SU-DHL-6 (cell line): ENCODE measurements at regions not wholly inside any gene's neighbourhood (a gene's known extent, or its start where the extent isn't known, plus 50 kb on each side); places are given as distances from the start of the nearest gene placed in this dataset.

Experiments used
- H2AFZ ChIP-seq: fragments of 200-600 bp; sonication (generic); 2 replicates; pipeline ENCODE4 v1.6.1; 2014; ENCODE audit warnings: low read depth, mild to moderate bottlenecking, moderate library complexity, mixed read lengths, antibody characterized with exemption, low read length; ENCODE audit not compliant: severe bottlenecking
- H3F3A ChIP-seq: fragments of 200-600 bp; shearing (Covaris generic); 2 replicates; pipeline ENCODE4 v1.6.0; 2016; ENCODE audit warnings: antibody characterized with exemption, mild to moderate bottlenecking; ENCODE audit not compliant: insufficient read depth
- H3K27ac ChIP-seq: fragments of 200-600 bp; sonication (generic); 2 replicates; pipeline ENCODE4 v1.5.1; 2016; ENCODE audit warnings: low read depth, mild to moderate bottlenecking, low read length, moderate library complexity, mixed read lengths
- H3K27me3 ChIP-seq: fragments of 200-600 bp; sonication (generic), shearing (Covaris generic); 2 replicates; pipeline ENCODE4 v1.6.0; 2014; ENCODE audit warnings: mild to moderate bottlenecking, low read length
- H3K36me3 ChIP-seq: fragments of 200-600 bp; sonication (generic); 2 replicates; pipeline ENCODE4 v1.6.1; 2014; ENCODE audit warnings: mild to moderate bottlenecking, low read length, mixed read lengths
- H3K4me2 ChIP-seq: fragments of 300-600, 200-600 bp; shearing (Covaris generic), sonication (generic); 2 replicates; pipeline ENCODE4 v1.6.0; 2014; ENCODE audit warnings: low read length, low read depth, mild to moderate bottlenecking; ENCODE audit not compliant: poor library complexity, severe bottlenecking
- H3K4me3 ChIP-seq: fragments of 200-600 bp; sonication (generic); 2 replicates; pipeline ENCODE4 v1.5.1; 2014; ENCODE audit warnings: antibody characterized with exemption, low read length, mild to moderate bottlenecking, mixed read lengths; ENCODE audit not compliant: insufficient read depth, poor library complexity, severe bottlenecking
- H3K79me2 ChIP-seq: fragments of 200-600 bp; sonication (generic); 2 replicates; pipeline ENCODE4 v1.6.1; 2014; ENCODE audit warnings: mild to moderate bottlenecking, low read length, moderate library complexity; ENCODE audit not compliant: insufficient read depth
- H3K9ac ChIP-seq: fragments of 200-600 bp; sonication (generic); 2 replicates; pipeline ENCODE4 v1.7.0; 2014; ENCODE audit warnings: mild to moderate bottlenecking, low read length
- H3K9me2 ChIP-seq: fragments of 200-600 bp; sonication (generic); replicated peaks from 2 replicates; pipeline ENCODE4 v1.6.1; 2014; ENCODE audit warnings: low read length; ENCODE audit not compliant: insufficient read depth
- H3K9me3 ChIP-seq: fragments of 200-600 bp; sonication (generic); 2 replicates; pipeline ENCODE4 v1.6.1; 2014; ENCODE audit warnings: low read length, mixed read lengths; ENCODE audit not compliant: insufficient read depth
- H4K20me1 ChIP-seq: fragments of 200-600 bp; sonication (generic); 2 replicates; pipeline ENCODE4 v1.6.1; 2014; ENCODE audit warnings: low read depth, mild to moderate bottlenecking, antibody characterized with exemption, low read length, moderate library complexity, mixed read lengths
- EZH2phosphoT487 ChIP-seq: fragments of 200-600 bp; sonication (generic), shearing (Covaris generic); conservative IDR thresholded peaks from 2 replicates; pipeline ENCODE4 v1.6.1; 2018; ENCODE audit warnings: mild to moderate bottlenecking, antibody characterized with exemption, low read length, moderate library complexity, mixed read lengths
- TF ChIP-seq, protein P1 (sequence below): fragments of 200-600 bp; sonication (generic); IDR thresholded peaks from one replicate; pipeline ENCODE4 v1.5.1; 2017; ENCODE audit warnings: antibody characterized with exemption, mild to moderate bottlenecking, low read length, moderate library complexity; ENCODE audit not compliant: insufficient read depth, poor library complexity, severe bottlenecking

GRCh38 chr20:16178546-16179135 lies 394.6 kb downstream of the KIF16B start:
- Histone ChIP-seq H3K36me3 (no peaks in the 10 kb centered on the region), H4K20me1 (no peaks in the 10 kb centered on the region), H3K9me3 (no peaks in the 10 kb centered on the region), H3K27me3 (no peaks in the 10 kb centered on the region), H3K9me2 (no peaks in the 10 kb centered on the region), H3K27ac (no peak overlapping the region), H3K79me2 (no peaks in the 10 kb centered on the region), H3K4me2 (no peak overlapping the region), H2AFZ (no peak overlapping the region), H3K4me3 (no peak overlapping the region), H3K9ac (no peak overlapping the region), H3F3A (no peaks in the 10 kb centered on the region)
- TF ChIP-seq EZH2phosphoT487 = no peak
- TF ChIP-seq, protein P1, sequence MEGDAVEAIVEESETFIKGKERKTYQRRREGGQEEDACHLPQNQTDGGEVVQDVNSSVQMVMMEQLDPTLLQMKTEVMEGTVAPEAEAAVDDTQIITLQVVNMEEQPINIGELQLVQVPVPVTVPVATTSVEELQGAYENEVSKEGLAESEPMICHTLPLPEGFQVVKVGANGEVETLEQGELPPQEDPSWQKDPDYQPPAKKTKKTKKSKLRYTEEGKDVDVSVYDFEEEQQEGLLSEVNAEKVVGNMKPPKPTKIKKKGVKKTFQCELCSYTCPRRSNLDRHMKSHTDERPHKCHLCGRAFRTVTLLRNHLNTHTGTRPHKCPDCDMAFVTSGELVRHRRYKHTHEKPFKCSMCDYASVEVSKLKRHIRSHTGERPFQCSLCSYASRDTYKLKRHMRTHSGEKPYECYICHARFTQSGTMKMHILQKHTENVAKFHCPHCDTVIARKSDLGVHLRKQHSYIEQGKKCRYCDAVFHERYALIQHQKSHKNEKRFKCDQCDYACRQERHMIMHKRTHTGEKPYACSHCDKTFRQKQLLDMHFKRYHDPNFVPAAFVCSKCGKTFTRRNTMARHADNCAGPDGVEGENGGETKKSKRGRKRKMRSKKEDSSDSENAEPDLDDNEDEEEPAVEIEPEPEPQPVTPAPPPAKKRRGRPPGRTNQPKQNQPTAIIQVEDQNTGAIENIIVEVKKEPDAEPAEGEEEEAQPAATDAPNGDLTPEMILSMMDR = no peak

DNA sequence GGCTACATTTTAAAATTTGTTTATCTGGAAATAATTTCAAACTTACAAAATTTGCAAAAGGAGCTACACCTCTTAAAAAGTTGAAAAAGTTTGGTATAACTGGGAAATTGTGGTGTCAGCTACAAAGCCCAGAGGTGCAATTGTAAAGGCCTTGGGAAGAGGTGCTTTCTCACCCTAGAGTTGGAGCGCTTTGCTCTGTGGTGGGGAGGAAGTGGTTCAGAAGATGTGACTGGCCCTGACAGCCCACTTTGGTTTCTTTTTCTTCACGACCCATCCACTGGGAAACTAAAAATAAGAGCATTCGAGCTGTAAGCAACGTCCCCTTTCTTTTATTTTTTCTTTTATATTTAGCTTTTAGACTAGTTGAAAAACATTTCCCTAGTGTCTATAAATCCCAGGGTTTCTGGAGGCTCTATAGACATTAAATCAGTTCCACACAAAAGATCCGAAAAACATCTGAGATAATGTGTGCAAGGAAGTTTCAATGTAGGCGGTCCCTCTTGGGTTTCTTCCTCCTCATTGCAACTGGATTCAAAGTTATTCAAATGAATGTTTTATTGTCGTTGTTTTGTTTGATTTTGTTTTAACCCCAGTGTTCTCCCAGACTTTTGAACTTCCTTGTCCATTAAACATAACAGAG lies 397.8 kb downstream of the KIF16B start:
- Histone ChIP-seq H4K20me1 (no peaks in the 10 kb centered on the region), H3K9me3 (no peaks in the 10 kb centered on the region), H3K36me3 (no peaks in the 10 kb centered on the region), H2AFZ (no peak overlapping the region), H3K4me3 (no peak overlapping the region), H3K9ac (no peak overlapping the region), H3K27ac (no peak overlapping the region), H3K27me3 (no peaks in the 10 kb centered on the region), H3K4me2 (no peak overlapping the region), H3K9me2 (no peaks in the 10 kb centered on the region), H3F3A (no peaks in the 10 kb centered on the region), H3K79me2 (no peaks in the 10 kb centered on the region)
- TF ChIP-seq, protein P1 = no peak
- no peak for TF ChIP-seq EZH2phosphoT487

GRCh38 chr20:16174311-16174710 lies 398.9 kb downstream of the KIF16B start:
- Histone ChIP-seq H3K4me2 (no peak overlapping the region), H3K9ac (no peak overlapping the region), H3K27ac (no peak overlapping the region), H2AFZ (no peak overlapping the region), H4K20me1 (no peaks in the 10 kb centered on the region), H3K9me2 (no peaks in the 10 kb centered on the region), H3K79me2 (no peaks in the 10 kb centered on the region), H3K9me3 (no peaks in the 10 kb centered on the region), H3K4me3 (no peak overlapping the region), H3F3A (no peaks in the 10 kb centered on the region), H3K27me3 (no peaks in the 10 kb centered on the region), H3K36me3 (no peaks in the 10 kb centered on the region)
- TF ChIP-seq EZH2phosphoT487 = no peak
- TF ChIP-seq, protein P1 = no peak
